GM19351 (cell line): ENCODE measurements at regions not wholly inside any gene's neighbourhood (a gene's known extent, or its start where the extent isn't known, plus 50 kb on each side); places are given as distances from the start of the nearest gene placed in this dataset.

Experiments
- ATAC-seq: cut with Tn5 transposase; IDR thresholded peaks from one replicate; pipeline ENCODE4 v1.9.1; 2021; ENCODE audit warnings: mild to moderate bottlenecking, moderate library complexity; ENCODE audit not compliant: unreplicated experiment

GRCh38 chr21:43318841-43319781 lies 107.8 kb downstream of the SIK1 start:
- ATAC-seq, result no peak

- ATAC-seq, result no peak
Observed at GRCh38 chr21:43318368-43318767, 108.6 kb downstream of the SIK1 start.

GRCh38 chr21:43317959-43318358 lies 109.0 kb downstream of the SIK1 start:
- ATAC-seq, result no peak

GRCh38 chr21:43317254-43317748 lies 109.6 kb downstream of the SIK1 start:
- no peak for ATAC-seq

GRCh38 chr21:43316156-43316845 lies 110.6 kb downstream of the SIK1 start:
- ATAC-seq, result no peak

GRCh38 chr21:43315244-43316137 lies 111.4 kb downstream of the SIK1 start:
- ATAC-seq, result no peak

GRCh38 chr21:43313939-43314405 lies 113.0 kb downstream of the SIK1 start:
- no peak for ATAC-seq

GRCh38 chr21:43313221-43313938 lies 113.6 kb downstream of the SIK1 start:
- ATAC-seq, result no peak

- ATAC-seq, result peak; percentile 49
Observed at GRCh38 chr21:43312751-43313169, 114.2 kb downstream of the SIK1 start.

GRCh38 chr21:43312011-43312410 lies 114.9 kb downstream of the SIK1 start:
- ATAC-seq, result no peak

- ATAC-seq, result no peak
Observed at GRCh38 chr21:43311301-43311817, 115.6 kb downstream of the SIK1 start.

GRCh38 chr21:43308815-43309283 lies 118.1 kb downstream of the SIK1 start:
- no peak for ATAC-seq

- ATAC-seq, result no peak
Observed at GRCh38 chr21:43308101-43308814, 118.7 kb downstream of the SIK1 start.

- no peak for ATAC-seq
Observed at GRCh38 chr21:43307677-43308070, 119.3 kb downstream of the SIK1 start.

GRCh38 chr21:43306911-43307676 lies 119.8 kb downstream of the SIK1 start:
- peak; percentile 69 for ATAC-seq

- ATAC-seq, result no peak
Observed at GRCh38 chr21:43306391-43306790, 120.5 kb downstream of the SIK1 start.

GRCh38 chr21:43305811-43306311 lies 121.1 kb downstream of the SIK1 start:
- ATAC-seq, result no peak

- no peak for ATAC-seq
Observed at GRCh38 chr21:43305336-43305665, 121.6 kb downstream of the SIK1 start.
